HG03280 (cell line): ENCODE measurements at regions not wholly inside any gene's neighbourhood (a gene's known extent, or its start where the extent isn't known, plus 50 kb on each side); places are given as distances from the start of the nearest gene placed in this dataset.
"Not testable (repeated sequence)": the region's sequence is repeated elsewhere in the genome, so short reads cannot be mapped to it uniquely, and the experiment has no call there.

Source experiments
- ATAC-seq: cut with Tn5 transposase; IDR thresholded peaks from one replicate; pipeline ENCODE4 v1.9.1; 2021; ENCODE audit warnings: mild to moderate bottlenecking, moderate library complexity; ENCODE audit not compliant: unreplicated experiment

DNA sequence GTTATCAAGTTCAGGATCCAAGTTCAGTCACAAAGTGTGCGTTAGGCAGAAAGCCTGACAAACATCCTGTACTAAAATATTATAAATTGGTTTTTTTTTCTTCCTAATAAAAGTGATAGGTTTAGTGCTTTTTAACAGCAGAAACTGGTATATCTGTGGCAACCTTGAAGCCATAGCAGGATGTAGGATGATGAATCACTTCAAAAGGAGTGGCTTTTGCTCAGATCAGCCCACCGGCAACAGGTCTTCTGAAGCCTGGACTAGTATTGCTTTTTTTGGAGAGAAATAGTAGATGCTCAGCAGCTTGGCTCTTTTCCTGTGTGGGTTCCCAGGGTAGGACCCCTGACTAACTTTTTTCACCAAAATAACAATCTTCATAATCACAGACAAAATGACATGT, 190.8 kb downstream of the EPM2A start:
- ATAC-seq, result no peak

DNA sequence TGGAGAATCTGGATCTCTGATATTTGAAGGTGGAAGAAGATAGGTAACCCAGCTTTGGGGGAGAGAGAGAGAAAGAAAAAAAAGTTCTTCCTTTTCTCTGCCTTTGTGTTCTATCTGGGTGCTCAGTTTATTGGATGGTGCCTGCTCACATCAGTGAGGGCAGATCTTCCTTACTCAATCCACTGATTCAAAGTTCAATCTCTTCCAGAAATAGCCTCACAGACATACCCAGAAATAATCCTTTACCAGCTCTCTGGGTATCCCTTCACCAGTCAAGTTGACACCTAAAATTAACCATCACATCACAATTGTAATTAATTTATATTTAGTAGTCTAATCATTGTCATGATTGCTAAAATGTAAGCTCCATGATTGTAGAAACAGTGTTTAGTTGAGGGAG, 189.1 kb downstream of the EPM2A start:
- ATAC-seq, result no peak

DNA sequence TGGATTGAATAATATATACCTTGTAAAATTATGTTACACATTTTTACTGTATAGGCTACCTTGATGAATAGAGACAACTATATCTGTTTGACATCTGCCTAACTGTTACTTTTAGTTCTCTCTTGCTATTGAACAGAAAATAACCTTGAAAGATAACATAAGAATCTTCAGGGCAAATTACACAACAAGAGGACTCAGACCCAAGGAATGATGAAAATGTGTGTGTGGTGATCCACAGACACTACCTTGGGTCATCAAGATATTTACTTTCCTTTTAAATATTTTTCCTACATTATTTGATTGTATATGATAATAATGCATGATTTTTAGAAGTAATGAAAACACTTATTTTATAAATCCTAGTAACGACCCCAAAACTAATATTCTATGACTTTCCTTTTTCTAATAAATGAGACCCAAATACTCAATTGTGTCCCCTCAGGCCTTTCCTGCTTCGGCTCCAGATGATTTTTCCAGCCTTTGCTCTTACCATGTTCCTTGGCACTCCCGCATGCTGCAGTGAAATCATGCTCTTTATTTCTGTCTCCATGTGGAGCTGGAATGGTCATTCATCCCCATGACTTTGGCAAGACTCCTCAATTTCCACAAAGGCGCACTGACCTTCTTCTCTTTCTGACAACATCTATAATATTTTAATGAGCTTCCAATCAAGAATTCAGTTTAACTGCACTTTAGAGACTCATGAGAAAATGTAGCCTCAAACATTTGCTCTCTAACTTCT, 187.6 kb downstream of the EPM2A start:
- no peak for ATAC-seq

DNA sequence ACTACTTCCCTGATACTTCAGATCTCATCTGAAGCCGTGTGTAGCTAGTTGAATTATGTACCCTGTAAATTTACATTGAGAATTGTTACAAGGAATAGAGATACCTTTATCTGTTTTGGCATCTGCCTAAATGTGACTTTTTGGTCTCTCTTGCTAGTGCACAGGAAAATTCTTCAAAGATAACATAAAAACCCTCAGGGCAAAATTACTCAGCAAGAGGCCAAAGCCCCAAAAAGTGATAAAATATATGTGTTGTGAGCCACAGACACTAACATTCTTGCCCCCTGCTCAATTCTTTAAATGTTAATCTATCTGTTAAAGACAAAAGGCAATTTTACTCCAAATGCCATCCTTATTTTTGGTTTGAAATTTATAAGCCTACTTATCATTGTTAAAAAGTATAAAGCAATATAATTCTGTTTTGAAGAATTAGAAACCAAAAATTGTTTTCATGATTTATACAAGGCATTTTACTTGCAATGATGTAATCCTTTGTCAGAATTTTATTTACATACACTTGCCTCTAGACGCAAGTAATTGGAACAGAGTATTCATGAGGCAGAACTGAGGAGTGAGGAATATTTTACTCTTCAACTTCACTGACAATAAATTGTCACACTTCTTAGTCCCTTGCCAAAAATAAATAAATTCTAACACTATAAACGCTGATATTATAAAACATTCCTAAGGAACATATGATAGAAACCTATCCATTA, 186.2 kb downstream of the EPM2A start:
- no peak for ATAC-seq

DNA sequence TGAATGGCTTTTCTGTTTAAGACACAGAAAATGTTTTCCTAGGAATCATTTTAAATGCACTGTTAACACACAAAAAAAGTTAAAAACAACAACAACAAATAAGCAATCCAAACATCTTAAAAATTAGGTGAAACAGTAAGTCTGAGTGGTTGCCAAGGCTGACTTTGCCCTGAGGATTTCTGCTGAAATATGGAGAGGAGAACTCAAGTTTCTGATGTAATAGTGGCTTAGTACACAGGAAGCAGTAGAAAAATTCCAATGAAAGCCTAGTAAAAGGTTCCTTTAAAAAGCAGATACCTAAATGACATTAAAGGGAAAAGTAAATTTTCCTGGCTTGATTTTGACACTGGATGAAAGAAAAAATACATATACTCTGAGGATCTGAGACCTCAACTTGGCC, 184.2 kb downstream of the EPM2A start:
- ATAC-seq, result no peak

DNA sequence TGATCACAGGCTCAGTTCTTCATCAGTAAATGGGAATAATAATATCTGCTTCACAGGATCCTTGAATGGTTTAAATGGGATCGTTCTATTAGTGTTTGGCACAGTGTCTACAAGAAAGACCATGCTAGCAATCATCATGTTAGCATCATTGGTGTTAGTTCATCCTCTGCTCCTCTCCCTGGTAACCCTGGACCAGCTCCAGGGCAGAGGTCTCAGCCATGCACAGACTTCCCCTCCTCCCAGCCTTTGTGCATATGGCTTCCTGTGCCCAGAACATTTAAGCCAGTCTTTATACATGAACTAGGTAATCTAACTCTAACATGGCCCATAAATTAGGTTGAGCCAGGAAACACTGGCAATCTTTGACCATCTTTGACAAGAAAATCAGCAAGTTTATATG, 180.2 kb downstream of the EPM2A start:
- ATAC-seq, result no peak

DNA sequence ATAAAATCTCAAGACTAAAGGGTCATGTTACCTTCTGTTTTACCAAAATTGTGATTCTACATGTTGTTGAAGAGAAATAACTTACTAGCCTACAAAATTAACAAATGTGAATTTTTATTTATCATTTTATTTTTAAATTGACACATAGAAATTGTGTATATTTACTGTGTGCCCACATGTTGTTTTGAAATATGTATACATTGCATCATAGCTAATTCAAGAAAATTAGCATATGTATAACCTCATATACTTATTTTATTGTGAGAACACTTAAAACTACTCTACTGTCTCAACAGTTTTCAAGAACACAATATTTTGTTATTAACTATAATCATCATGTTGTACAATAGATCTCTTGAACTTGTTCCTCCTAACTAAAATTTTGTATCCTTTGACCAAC, 177.8 kb downstream of the EPM2A start:
- no peak for ATAC-seq

DNA sequence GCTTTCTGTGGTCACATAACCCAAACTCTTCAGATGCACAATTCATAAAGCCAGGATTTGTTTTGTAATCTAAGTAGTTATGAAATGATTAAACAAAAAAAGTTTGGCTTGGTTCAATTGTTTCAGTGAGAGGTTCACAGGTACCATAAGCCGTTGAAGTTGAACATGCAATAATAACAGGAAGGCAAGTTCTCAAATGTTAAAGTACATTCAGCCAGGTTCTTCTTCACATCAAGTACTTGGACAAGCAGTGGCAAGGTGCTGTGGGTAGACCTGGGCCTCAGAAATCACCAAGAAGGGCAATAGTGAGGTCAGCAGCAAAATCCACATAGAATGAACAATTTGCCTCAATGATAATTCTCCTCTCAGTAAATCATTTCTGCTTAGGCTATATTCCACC, 175.5 kb downstream of the EPM2A start:
- ATAC-seq, result no peak

DNA sequence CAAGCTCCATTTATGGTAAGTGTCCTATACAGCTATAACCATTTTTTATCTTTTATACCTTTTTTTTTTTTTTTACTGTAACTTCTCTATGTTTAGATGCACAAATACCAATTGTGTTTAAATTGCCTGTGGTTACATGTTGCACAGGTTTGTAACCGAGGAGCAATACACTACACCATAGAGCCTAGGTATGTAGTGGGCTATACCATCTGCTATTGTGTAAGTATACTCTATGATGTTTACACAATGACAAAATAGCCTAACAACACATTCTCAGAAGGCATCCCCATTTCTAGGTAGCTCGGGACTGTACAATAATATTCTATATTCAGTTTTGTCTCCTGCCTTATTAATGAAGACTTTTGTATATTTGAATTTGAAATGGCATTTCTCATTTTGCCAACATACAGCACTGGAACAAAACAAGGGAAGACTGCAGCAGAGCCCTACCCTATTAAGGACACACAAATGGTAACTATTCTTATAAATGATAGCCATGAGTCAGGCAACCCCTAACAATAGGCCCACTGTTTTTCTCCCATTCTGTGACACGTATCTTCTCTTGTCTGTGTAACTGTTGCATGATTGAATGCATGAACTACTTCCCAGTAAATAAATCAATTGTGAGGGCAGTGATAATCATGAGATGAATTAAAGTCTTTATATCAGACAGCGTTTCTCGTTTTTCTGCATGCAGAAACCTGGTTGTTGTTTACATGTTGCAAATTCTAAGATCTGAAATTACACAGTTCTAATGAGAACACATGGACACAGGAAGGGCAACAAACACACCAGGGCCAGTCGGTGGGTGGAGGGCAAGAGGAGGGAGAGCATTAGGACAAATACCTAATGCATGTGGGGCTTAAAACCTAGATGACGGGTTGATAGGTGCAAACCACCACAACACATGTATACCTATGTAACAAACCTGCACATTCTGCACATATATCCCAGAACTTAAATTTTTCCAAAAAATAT, 173.9 kb downstream of the EPM2A start:
- ATAC-seq, result no peak

DNA sequence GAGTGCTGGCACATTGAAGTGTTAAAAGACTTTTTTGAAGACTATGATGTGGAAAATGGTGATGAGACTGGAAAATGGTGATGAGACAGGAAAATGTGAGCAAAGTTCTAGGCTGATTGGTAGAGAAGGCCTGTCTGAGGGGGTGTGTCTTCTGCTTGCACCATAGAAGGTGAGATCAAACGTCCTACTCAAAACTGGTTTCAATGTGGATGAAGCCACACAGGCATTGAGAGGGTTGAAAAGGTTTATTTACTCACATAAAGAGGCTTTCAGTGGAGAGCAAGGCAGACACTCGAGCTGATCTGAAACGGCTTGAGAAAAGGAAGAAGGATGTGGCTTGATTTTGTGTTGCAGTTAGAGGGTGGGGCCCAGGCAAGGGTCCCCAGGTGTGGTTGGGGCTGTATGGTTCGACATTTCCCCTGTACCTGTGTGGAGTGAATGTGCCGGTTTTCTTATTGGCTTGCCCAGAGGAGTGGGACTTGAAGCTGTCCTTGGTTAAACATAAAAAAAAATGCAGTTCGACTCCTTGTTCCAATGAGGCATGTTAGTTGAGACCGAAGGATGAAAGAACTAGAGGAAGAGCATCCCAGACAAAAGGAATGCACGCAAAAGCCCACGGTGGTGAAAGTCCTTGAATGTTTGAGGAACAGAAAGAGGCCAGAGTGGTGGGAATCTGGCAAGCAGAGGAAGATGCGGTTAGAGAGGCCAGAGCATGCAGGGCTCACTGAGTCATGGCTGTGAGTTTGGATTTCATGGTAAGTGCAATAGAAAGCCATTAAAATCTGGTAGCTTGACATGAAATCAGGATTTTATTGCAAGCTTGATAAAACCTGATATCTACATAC, 172.3 kb downstream of the EPM2A start:
- ATAC-seq, result no peak

DNA sequence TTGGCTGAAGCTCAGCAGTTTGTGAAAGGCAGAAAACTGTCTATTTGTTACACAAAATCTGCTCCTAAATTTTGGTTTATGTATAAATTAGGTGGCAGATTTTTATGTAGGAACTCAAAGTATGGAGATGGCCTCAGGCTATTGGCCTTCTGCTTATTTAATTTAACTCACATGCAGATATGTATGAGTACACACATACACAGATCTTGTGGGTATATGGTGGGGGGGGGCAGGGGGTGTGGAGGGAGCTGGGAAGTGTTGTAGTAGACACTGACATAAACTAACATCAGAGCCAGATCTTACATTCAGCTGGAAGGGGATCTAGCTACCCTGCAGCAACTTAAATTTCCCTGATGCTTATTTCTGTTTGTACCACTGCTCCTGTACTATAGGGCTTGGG, 170.8 kb downstream of the EPM2A start:
- no peak for ATAC-seq

DNA sequence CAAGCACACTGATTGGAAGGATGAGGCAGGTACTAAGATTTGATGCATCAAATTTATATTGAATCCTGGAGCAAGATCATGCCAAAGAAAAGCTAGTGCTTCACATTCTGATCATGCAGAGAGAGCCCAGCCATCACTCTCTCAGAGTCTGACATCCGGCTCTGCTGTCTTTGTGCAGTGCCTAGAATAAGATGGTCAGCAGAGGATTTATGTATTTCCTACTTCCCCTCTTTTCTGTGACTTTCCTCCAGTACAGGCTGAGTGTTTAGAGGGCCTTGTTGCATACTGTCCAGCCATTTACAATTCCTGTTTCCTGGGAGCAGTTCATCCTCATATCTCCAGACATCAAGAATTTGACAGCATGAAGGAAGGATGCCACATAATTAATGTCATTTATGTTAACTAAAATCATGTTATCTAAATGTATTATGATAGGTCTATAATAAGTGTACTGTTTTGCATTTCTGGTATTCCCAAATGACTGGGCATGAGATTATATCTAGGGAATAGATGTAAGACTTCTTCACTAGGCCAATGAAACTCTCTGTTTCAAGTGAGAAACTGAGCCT, 167.6 kb downstream of the EPM2A start:
- ATAC-seq, result no peak

DNA sequence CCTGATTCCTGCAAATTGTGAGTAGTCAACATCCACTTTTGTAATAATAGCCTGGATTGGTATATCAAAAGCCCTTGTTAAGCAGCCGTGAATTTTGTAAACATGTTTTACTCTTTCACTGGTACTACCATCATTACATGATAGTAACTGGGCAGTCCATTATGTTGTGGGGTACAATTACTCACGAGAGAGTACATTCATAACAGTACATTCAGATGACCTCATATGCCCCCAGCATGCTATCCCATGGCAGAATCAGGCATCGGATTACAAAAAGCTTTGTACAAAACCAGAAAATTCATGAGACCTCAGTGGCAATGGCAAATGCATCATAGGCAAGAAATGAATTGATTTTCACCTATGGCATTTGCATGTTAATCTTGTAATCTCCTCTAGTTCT, 166.2 kb downstream of the EPM2A start:
- ATAC-seq, result no peak

DNA sequence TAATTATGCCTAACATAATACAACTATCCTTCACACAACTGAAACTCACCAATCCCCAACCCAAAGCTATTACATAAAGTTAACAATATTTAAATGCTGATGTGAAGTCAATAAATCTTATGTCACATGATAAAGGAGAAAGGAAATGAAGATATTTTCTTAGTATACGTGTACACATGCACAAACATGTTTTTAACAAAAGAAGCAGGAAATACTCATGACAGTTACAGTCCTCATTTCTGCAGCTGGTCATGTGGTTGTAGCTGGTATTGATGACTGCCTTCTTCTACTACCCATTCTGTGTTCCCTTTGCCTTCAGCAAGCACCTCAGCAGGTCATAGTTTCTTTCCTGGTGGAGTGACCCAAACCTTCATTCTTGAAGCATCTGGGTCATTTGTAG, 165.0 kb downstream of the EPM2A start:
- not testable (repeated sequence) for ATAC-seq

DNA sequence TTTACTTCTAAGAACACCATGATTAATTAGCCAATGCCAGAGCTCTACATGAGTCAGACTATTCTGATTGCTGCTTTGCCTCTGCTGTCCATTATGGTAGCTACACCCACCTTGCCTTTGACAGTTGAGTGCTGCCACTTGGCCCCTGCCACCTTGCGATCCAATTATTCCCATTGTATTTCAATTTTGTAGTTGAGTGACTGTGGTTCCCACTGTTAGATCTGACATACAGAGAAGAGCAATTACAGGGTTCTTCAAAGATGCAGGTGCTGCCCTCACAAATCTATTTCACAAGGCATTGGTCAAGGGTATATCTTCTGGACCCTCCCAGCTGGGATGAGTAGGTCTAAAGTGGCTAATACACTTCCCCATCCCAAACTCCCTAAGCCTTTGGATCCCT, 161.1 kb downstream of the EPM2A start:
- ATAC-seq, result not testable (repeated sequence)
